GM19240 (cell line): ENCODE measurements at regions not wholly inside any gene's neighbourhood (a gene's known extent, or its start where the extent isn't known, plus 50 kb on each side); places are given as distances from the start of the nearest gene placed in this dataset.
"Not testable (repeated sequence)": the region's sequence is repeated elsewhere in the genome, so short reads cannot be mapped to it uniquely, and the experiment has no call there.

ENCODE experiments used
- DNase-seq: peaks from one replicate; pipeline ENCODE4 v3.0.0; 2011; ENCODE audit warnings: low spot score; ENCODE audit not compliant: insufficient read length

DNA sequence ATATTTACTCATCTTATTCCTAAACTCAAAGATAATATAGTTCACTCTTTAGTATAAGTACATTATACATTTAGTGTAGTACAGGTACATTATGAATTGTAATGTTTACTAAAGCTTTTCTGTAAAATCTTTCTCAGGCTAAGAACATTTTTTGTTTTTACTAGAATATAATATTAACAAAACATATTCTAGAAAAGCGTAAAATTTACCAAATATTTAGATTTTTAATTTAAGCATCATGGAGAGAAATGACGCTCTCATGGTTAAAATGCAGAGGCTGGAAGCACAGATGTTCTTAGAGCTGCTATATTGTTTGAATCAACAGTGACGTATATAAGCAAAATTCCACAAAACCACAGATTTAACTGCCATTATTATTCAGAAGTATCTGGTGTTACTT is 54.7 kb upstream of the NBPF15 start:
- DNase-seq: not testable (repeated sequence)

DNA sequence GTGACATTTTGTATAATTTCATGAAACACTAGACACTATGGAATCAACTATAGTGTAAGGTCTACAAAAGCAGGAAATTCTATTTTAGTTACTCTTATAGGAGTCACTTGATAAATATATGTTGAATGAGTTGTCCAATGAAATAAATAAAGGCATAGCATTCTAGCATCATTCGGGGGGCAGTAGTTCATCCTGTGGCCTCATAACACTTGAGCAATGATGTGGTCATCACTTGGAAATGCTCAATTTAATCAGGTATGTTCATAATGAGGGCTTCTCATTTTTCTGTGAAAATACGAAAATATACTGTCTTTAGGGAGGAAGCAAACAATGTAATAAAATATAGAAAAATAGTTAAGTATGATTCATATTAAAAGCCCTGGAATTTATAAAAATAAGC is 55.4 kb upstream of the NBPF15 start:
- DNase-seq: not testable (repeated sequence)

DNA sequence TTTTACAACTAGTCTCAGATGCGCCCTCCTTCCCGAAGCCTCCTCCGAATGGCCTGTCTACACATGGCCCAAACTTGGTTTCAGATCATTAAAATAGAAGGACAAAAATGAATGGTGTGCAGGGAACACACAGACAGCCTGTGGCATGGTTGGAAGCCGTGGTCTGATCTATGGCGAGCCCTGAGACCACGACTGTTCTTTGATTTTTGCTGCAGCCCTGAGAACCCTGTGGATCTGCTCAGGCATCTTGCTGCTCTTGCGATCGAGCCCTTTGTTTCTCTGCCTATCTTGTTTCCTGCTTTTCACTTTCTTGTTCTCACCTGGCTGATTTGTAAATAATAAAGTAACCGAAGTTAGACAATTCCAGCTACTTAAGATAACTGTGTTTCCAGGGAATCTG is 57.0 kb upstream of the NBPF15 start:
- not testable (repeated sequence) for DNase-seq

DNA sequence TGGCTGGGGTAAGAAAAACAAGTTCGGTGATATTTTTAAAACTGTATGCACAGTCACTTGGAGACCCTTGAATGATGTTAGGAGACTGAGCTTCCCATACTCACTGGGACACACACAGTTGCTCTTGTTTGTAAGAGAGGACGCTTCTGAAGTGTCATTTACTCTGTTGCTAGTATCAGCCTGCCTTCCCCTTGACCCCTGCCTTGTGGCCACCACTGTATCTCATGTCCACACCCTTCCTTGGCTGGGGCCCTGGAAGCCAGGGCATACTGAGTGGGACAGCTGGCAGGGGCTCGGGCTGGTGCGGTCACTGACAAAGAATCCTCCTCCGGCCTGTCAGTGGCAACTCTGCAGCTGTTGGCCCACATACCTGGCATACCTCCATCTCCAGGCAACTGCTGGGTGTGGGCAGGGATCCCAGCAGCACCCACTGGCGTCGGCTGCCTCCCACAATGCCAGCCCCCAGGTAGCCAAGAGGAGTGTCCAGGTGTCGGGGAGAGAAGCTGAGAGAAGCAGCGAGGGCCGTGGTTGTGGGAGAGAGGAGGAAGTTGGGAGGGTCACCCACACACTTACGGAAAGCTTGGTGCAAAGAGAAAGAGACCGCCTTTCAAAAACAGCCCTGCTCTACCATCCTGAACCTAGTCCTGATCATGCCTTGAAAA is 58.2 kb upstream of the NBPF15 start:
- DNase-seq: not testable (repeated sequence)

DNA sequence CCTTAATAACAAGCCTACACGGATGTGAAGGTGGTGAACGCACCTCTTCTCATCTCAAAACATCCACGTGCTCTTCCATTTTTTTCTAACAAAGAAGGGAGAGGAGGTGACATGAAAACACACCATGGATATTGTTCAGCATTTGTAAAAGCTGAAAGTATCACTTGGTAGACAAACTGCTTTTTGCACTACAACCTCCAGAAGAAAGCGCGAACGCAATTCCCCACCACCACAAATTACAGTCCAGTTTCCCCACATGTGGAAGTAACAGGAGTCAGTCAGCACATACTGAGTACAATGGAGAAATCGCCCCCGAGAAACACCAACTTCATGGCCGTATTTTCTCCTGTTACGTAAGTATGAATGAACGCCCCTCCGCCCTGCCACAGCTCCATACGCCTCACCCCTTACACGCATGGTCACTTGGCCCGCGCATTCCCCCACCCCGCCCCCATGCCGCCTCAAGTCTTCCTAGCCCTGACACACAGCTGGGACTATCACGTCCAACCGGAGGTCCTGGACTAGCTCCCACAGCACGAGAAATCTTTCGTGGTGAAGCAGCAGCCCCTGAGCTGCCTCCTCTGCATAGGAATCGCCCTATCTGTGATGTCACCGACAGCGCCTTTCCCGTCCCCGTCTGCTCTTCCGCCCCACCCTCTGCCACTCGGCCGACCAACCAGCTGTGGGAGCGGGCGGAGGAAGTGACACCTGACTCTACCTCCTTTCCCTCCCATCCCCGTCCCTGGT is 62.4 kb upstream of the NBPF15 start:
- peak; percentile 0 for DNase-seq

DNA sequence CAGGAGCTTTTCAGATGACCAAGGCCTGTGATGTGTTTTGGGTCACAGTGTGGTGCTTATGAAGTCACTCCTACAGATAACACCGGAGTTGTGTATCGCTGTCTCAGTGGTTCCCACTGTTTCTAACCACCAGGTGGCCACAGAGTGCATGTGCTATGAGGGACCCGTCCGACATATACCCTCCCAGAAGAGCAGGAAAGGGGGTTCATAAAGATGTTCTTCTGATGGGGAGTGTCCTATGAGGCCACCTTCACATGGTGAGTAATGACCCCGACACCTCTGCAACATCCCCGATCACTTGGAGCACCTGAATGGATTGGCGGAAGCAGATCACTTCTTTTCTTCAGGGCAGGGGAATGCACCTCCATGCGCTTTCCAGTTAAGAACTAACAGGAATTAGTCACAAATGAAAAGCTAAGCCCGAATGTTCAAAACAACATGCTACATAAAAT is 60.5 kb upstream of the PPIAL4F start:
- DNase-seq: not testable (repeated sequence)

DNA sequence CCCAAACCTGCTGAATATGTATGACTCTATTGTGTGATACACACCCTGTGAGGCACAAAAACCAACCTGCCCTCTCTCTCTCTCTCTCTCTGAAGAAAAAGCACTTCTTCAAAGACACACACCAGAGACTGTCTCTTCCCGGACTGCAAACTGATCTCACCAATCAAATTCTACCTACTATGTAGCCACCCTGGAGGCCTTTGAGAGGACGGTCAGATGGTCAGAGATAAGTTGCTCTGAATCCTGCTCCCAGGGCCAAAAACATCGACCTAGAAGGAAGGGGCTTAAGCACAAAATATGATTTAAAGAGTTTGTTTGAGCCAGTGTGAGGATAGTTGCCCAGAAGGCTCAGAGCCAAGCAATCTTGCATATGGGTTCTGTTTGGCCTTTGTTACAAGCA is 59.2 kb upstream of the PPIAL4F start:
- not testable (repeated sequence) for DNase-seq

DNA sequence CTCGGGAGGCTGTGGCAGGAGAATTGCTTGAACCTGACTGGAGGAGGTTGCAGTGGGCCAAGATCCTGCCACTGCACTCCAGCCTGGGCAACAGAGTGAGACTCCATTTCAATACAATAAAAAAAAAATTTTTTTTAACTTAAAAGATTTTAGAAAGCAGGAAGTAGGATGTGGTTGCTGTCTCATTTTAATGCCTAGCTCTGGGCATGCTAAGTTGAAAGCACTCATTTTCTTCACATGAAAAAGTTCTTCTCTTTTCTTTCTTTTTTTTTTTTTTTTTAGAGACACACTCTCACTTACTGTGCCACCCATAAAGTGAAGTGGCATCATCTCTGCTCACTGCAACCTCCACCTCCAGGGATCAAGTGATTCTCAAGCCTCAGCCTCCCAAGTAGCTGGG is 58.4 kb upstream of the PPIAL4F start:
- not testable (repeated sequence) for DNase-seq

DNA sequence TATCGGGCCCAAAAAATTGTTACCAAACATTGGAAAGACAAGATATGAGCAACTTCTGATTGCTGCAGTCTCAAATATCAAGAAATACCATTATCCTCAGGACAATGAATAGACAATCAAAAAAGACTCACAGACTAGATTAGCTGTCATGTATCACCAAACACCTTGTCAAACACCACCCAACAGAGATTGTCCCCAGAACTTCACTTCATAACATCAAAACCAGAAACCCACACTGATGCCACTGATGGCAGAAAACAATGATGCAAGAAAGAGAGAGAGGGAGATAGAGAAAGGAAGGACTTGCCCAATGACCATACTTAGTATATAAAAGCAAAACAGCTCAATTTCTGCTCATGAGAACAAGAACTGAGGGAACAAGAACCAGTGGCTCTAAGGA is 56.0 kb upstream of the PPIAL4F start:
- not testable (repeated sequence) for DNase-seq

DNA sequence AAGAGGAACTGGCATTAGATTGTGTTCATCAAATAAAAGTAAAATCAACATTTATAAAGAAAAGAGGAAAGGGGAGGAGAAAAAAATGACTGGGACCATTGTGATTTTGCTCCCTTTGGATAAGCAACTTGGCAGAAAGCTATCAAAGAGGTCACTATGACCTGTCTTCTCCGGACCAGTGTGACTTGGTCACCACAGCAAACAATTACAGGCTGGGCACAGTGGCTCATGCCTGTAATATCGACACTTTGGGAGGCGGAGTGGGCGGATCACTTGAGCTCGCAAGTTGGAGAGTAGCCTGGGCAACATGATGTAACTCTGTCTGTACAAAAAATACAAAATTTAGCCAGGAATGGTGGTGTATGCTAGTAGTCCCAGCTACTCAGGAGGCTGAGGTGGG is 55.5 kb upstream of the PPIAL4F start:
- not testable (repeated sequence) for DNase-seq

DNA sequence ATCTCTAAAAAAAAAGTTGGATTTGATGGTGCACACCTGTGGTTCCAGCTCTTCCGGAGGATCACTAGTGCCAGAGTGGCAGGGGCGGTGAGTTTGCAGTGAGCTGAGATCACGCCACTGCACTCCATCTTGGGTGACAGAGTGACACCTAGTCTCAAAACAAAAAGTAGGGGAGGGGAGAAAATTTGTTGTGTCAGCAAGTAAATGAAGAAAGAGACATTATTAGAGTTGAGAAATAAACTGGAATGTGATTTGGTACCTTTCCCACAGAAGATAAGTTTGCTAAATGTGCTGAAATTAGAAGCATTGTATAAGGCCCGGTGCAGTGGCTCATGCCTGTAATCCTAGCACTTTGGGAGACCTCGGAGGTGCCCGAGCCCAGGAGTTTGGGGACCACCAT is 54.0 kb upstream of the PPIAL4F start:
- DNase-seq: not testable (repeated sequence)

DNA sequence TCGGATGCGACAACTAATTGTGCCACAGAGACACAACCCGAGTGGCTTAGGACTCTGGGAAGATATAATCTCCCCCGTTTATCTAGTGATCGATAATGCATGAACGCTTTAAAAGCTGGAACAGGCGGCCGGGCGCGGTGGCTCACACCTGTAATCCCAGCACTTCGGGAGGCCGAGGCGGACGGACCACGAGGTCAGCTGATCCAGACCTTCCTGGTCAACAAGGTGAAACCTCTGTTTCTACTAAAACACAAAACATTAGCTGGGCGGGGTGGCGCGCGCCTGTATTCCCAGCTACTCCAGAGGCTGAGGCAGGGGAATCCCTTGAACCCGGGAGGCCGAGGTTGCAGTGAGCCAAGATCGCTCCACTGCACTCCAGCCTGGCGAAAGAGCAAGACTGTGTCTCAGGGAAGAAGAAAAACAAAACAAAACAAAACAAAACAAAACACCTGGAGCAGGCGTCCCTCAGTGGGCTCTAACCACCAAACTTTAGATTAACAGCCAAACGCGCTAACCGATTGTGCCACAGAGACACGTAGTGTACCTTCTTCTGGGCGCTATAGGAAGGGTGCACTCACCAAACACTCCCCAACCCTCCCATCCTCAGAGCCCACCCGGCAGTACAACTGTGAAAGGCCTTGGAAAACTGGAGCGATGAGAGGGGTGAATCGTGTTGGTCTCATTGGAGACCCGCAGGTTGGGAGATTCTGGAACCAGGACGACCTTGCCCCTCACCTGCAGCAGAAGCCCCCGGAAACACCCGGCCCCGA is 53.3 kb upstream of the PPIAL4F start:
- not testable (repeated sequence) for DNase-seq
